T-cell (primary cell): ENCODE measurements at regions not wholly inside any gene's neighbourhood (a gene's known extent, or its start where the extent isn't known, plus 50 kb on each side); places are given as distances from the start of the nearest gene placed in this dataset.
"Not testable (repeated sequence)": the region's sequence is repeated elsewhere in the genome, so short reads cannot be mapped to it uniquely, and the experiment has no call there.

ENCODE experiments used
- ATAC-seq, 4 experiments: fragments of 200-7000 bp in 3 of 4; fragments of 150-1000 bp in 1 of 4; cut with Tn5 transposase; replicated peaks in 1 of 4; 1 replicate in 3 of 4; 2 replicates in 1 of 4; pipeline ENCODE4 v1.10.0; 2021; ENCODE audit warnings: moderate library complexity in 3 of 4, mild to moderate bottlenecking in 2 of 4, moderate number of reproducible peaks in 1 of 4
- CTCF ChIA-PET, 2 donors: fragments of 300-600 bp; sonication (Branson Sonifier 250); formaldehyde crosslinking; loops; one replicate each; lab custom pipeline; 2022; ENCODE audit warnings: antibody characterized with exemption in 2 of 2; lab: Charles Lee
- POLR2A ChIA-PET, 2 donors: fragments of 300-600 bp; sonication (Branson Sonifier 250); formaldehyde crosslinking; loops; one replicate each; lab custom pipeline; 2022; ENCODE audit warnings: antibody characterized with exemption in 2 of 2; lab: Charles Lee
- DNase-seq, 35 experiments: peaks; one replicate each; pipeline versions ENCODE4 v3.0.0 to v3.0.0-alpha.2; 2013 to 2023
- H3K27ac ChIP-seq: one replicate; pipeline ENCODE4 v1.5.1; 2013; ENCODE audit warnings: low read length
- H3K27me3 ChIP-seq, 2 experiments: replicated peaks in 1 of 2; 1 replicate in 1 of 2; 2 replicates in 1 of 2; pipeline versions ENCODE4 v1.6.1 to v1.7.0; 2013; ENCODE audit warnings: low read length in 1 of 2, mixed read lengths in 1 of 2; ENCODE audit not compliant: control insufficient read depth in 2 of 2, insufficient read depth in 2 of 2; ENCODE audit errors: extremely low read depth in 1 of 2
- H3K36me3 ChIP-seq, 2 donors: 1 replicate in 1 of 2; 2 replicates in 1 of 2; pipeline versions ENCODE4 v1.6.1 to v1.7.0; 2013; ENCODE audit warnings: low read length in 1 of 2; ENCODE audit not compliant: control insufficient read depth in 2 of 2, insufficient read depth in 1 of 2; ENCODE audit errors: extremely low read depth in 1 of 2
- H3K4me1 ChIP-seq, 2 experiments: 1 replicate in 1 of 2; 2 replicates in 1 of 2; pipeline versions ENCODE4 v1.6.1 to v1.7.0; 2013; ENCODE audit warnings: low read length in 2 of 2, mixed read lengths in 1 of 2; ENCODE audit not compliant: insufficient read depth in 2 of 2, control insufficient read depth in 1 of 2; ENCODE audit errors: extremely low read depth in 1 of 2
- H3K4me3 ChIP-seq, 2 donors: 1 replicate in 1 of 2; 2 replicates in 1 of 2; pipeline versions ENCODE4 v1.5.1 to v1.7.0; 2013; ENCODE audit warnings: mild to moderate bottlenecking in 2 of 2, low read length in 1 of 2, moderate library complexity in 1 of 2; ENCODE audit not compliant: control insufficient read depth in 1 of 2; ENCODE audit errors: extremely low read depth in 1 of 2
- H3K9me3 ChIP-seq: 2 replicates; pipeline ENCODE4 v1.7.0; 2013
- H3K27ac Mint-ChIP-seq, 2 donors: one replicate each; pipeline ENCODE4 v1.8.0; 2020 to 2021; ENCODE audit warnings: mild to moderate bottlenecking in 2 of 2, mixed read lengths in 2 of 2
- H3K27me3 Mint-ChIP-seq, 2 donors: one replicate each; pipeline ENCODE4 v1.8.0; 2021 to 2022; ENCODE audit warnings: mixed read lengths in 2 of 2
- H3K36me3 Mint-ChIP-seq: one replicate; pipeline ENCODE4 v1.8.0; 2021; ENCODE audit warnings: mixed read lengths
- H3K4me1 Mint-ChIP-seq, 3 donors: one replicate each; pipeline ENCODE4 v1.8.0; 2020 to 2022; ENCODE audit warnings: mixed read lengths in 3 of 3, mild to moderate bottlenecking in 1 of 3
- H3K4me3 Mint-ChIP-seq, 3 donors: one replicate each; pipeline ENCODE4 v1.8.0; 2020 to 2022; ENCODE audit warnings: mild to moderate bottlenecking in 3 of 3, mixed read lengths in 3 of 3, moderate library complexity in 3 of 3
- H3K9me3 Mint-ChIP-seq, 3 donors: one replicate each; pipeline ENCODE4 v1.8.0; 2020 to 2022; ENCODE audit warnings: mixed read lengths in 3 of 3
- WGBS: methylation state at CpG from one replicate; pipeline ENCODE4 v1.1.5; 2013; ENCODE audit warnings: missing lambda C conversion rate; ENCODE audit not compliant: insufficient coverage; 5-methylcytosine and 5-hydroxymethylcytosine counted together

- no peaks in the 10 kb centered on the region for H3K36me3 Mint-ChIP-seq
- H3K27me3 Mint-ChIP-seq = no peaks in the 10 kb centered on the region
- no peaks in the 10 kb centered on the region for H3K9me3 Mint-ChIP-seq
- peaks cover 48 to 51% (median 51%) of the 10 kb centered on the region in 3 donors for H3K4me1 Mint-ChIP-seq
- Histone ChIP-seq H3K4me1 (peaks cover 10 to 23% of the 10 kb centered on the region in 2 experiments), H3K27me3 (no peaks in the 10 kb centered on the region), H3K4me3 (no peak overlapping the region), H3K36me3 (no peaks in the 10 kb centered on the region), H3K27ac (no peak overlapping the region), H3K9me3 (no peaks in the 10 kb centered on the region)
- CTCF ChIA-PET = interaction anchor here in 1 of 2 donors (1.2 kb wide), 1 partner anchor 201 kb away, joined by 3 read pairs; no protein-coding TSS in a partner anchor
- peak; percentile 52 to 97 (median 66) for ATAC-seq
- no CpG with 5 or more reads among the region's 4 CpGs for WGBS
- H3K4me3 Mint-ChIP-seq = no peak overlapping the region
- POLR2A ChIA-PET = no interaction called here
- peak overlapping the region; percentile 63 to 64 for H3K27ac Mint-ChIP-seq
- DNase-seq = peak in 33 of 35 experiments; percentile 8 to 69 (median 37)
Observed at GRCh38 chr3:18556503-18557135, 131.5 kb upstream of the SATB1 start.

DNA sequence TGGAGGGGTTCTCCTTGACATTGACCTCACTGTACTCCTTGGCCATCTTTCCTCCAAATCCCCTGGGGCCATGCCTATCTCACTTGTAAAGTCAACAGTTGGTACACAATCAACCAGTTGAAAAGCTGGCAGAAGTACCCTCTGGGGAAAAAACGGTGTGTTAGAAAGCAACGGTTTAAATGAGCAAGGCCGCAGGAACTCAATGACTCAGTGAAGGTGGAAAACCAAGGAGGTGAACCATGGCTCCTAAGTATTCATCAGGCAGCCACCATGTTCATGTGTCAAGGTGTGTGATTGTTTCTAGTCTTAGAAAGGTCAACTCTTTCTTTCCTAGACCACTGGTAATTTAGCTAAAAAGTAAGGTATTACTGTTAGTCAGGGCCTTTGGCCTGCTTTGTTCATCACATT lies 130.9 kb upstream of the SATB1 start:
- Mint-ChIP-seq H3K27ac (peak overlapping the region in 1 of 2 donors; percentile 64), H3K9me3 (no peaks in the 10 kb centered on the region), H3K27me3 (no peaks in the 10 kb centered on the region), H3K36me3 (no peaks in the 10 kb centered on the region), H3K4me1 (peaks cover 45 to 50% (median 50%) of the 10 kb centered on the region in 3 donors), H3K4me3 (no peak overlapping the region)
- Histone ChIP-seq H3K36me3 (no peaks in the 10 kb centered on the region), H3K4me3 (no peak overlapping the region), H3K27ac (no peak overlapping the region), H3K27me3 (no peaks in the 10 kb centered on the region), H3K9me3 (no peaks in the 10 kb centered on the region), H3K4me1 (peaks cover 10 to 20% of the 10 kb centered on the region in 2 experiments)
- ATAC-seq (no peak), DNase-seq (no peak)
- WGBS = 40% methylated on average over 1 of the region's 3 CpGs
- CTCF ChIA-PET = interaction anchor here in 1 of 2 donors (1.2 kb wide), 1 partner anchor 202 kb away, joined by 3 read pairs; no protein-coding TSS in a partner anchor
- POLR2A ChIA-PET = interaction anchor here in 1 of 2 donors (0.5 kb wide), 1 partner anchor 51 kb away, joined by 3 read pairs; no protein-coding TSS in a partner anchor

DNA sequence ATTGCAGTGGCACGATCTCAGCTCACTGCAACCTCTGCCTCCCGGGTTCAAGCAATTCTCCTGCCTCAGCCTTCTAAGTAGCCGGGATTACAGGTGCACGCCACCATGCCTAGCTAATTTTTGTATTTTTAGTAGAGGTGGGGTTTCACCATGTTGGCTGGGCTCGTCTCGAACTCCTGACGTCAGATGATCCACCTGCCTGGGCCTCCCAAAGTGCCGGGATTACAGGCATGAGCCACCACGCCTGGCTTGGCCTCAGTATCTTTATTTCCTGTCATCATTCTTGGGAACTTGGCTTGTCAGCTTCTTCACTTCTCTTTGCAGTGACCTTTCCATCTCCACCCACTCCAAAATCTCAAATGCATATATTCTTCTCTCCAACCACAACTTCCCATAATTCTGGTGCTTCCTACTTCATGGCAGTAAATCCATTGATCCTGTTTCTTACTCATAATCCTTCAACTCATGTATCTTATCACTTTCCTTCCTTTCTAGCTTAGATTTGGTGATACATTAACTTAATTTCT lies 127.5 kb upstream of the SATB1 start:
- H3K36me3 Mint-ChIP-seq, H3K27me3 ChIP-seq, H3K27ac Mint-ChIP-seq, DNase-seq, H3K27ac ChIP-seq, H3K27me3 Mint-ChIP-seq, H3K4me3 Mint-ChIP-seq, POLR2A ChIA-PET, H3K36me3 ChIP-seq, H3K4me3 ChIP-seq, H3K9me3 Mint-ChIP-seq, H3K9me3 ChIP-seq, H3K4me1 ChIP-seq, ATAC-seq: not testable (repeated sequence)
- H3K4me1 Mint-ChIP-seq = peaks cover 16 to 20% (median 18%) of the 10 kb centered on the region in 3 donors
- 88% methylated on average over 5 of the region's 9 CpGs for WGBS
- CTCF ChIA-PET = interaction anchor here (0.6 to 0.9 kb wide), 2 partner anchors 18 to 205 kb away, joined by 4 to 6 read pairs; no protein-coding TSS in a partner anchor

DNA sequence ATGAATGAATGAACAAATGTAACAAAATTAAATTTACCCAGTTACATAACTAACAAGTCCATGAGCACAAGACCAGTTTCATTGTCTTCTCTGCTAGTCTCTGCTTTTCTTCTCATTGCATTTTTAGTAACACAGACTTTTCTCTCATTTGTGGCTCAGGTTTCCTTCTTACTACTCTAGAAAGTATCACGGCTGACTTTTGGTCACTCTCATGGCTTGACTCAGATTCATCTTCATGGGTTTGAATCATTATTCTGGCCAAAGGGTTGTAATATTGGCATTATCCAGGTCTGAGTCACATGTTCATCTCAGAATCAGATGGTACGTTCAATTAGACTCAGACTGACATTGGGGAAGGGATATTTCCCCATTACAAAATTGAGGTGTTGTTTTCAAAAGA lies 121.5 kb upstream of the SATB1 start:
- peaks cover 17% of the 10 kb centered on the region for H3K36me3 Mint-ChIP-seq
- no peak for ATAC-seq
- WGBS = no CpG with 5 or more reads among the region's 2 CpGs
- H3K9me3 Mint-ChIP-seq = peaks cover 2 to 11% (median 4%) of the 10 kb centered on the region in 3 donors
- Histone ChIP-seq H3K4me1 (no peaks in the 10 kb centered on the region), H3K27me3 (no peaks in the 10 kb centered on the region), H3K27ac (no peak overlapping the region), H3K4me3 (no peak overlapping the region), H3K36me3 (no peaks in the 10 kb centered on the region), H3K9me3 (no peaks in the 10 kb centered on the region)
- ChIA-PET POLR2A (no interaction called here), CTCF (interaction anchor here in 1 of 2 donors (0.6 kb wide), 1 partner anchor 327 kb away, joined by 5 read pairs; no protein-coding TSS in a partner anchor)
- H3K4me3 Mint-ChIP-seq = no peak overlapping the region
- no peak for DNase-seq
- H3K27me3 Mint-ChIP-seq = no peaks in the 10 kb centered on the region
- no peaks in the 10 kb centered on the region for H3K4me1 Mint-ChIP-seq
- H3K27ac Mint-ChIP-seq = no peak overlapping the region

DNA sequence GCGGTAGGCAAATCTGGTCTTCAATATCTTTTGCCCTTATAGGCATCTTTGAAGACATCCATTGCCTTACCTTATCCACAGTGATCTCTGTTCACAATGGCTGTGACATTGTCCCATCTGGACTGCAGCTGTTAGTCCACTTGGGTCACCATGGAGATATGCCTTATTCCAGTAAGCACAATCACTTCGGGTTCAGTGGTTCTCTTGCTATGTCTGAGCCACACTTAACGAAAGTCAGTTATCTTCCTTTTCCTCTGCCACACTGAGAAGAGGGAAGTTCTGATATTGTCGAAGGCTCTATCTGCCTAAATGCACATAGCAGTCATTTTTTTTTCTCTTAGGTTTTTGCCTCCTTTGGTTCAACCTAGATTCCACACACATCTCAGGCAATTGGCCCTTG lies 119.0 kb upstream of the SATB1 start:
- DNase-seq (no peak), ATAC-seq (no peak)
- ChIA-PET POLR2A (no interaction called here), CTCF (no interaction called here)
- WGBS = 100% methylated on average over 1 of the region's 4 CpGs
- peaks cover 17% of the 10 kb centered on the region for H3K36me3 Mint-ChIP-seq
- no peak overlapping the region for H3K27ac ChIP-seq
- H3K4me3 ChIP-seq = no peak overlapping the region
- H3K4me1 Mint-ChIP-seq = no peaks in the 10 kb centered on the region
- no peak overlapping the region for H3K4me3 Mint-ChIP-seq
- H3K27me3 Mint-ChIP-seq = no peaks in the 10 kb centered on the region
- peaks cover 2 to 11% (median 4%) of the 10 kb centered on the region in 3 donors for H3K9me3 Mint-ChIP-seq
- H3K27me3 ChIP-seq = no peaks in the 10 kb centered on the region
- no peak overlapping the region for H3K27ac Mint-ChIP-seq
- no peaks in the 10 kb centered on the region for H3K4me1 ChIP-seq
- H3K9me3 ChIP-seq = no peaks in the 10 kb centered on the region
- no peaks in the 10 kb centered on the region for H3K36me3 ChIP-seq

- H3K27me3 Mint-ChIP-seq = no peaks in the 10 kb centered on the region
- H3K27ac Mint-ChIP-seq = no peak overlapping the region
- Histone ChIP-seq H3K27me3 (no peaks in the 10 kb centered on the region), H3K4me3 (no peak overlapping the region), H3K27ac (no peak overlapping the region), H3K4me1 (no peaks in the 10 kb centered on the region), H3K9me3 (no peaks in the 10 kb centered on the region), H3K36me3 (no peaks in the 10 kb centered on the region)
- H3K4me3 Mint-ChIP-seq = no peak overlapping the region
- DNase-seq = no peak
- WGBS = 100% methylated on average over 3 of the region's 7 CpGs
- no peaks in the 10 kb centered on the region for H3K4me1 Mint-ChIP-seq
- POLR2A ChIA-PET = no interaction called here
- H3K9me3 Mint-ChIP-seq = peaks cover 0 to 4% (median 0%) of the 10 kb centered on the region in 3 donors
- H3K36me3 Mint-ChIP-seq = peaks cover 2% of the 10 kb centered on the region
- no peak for ATAC-seq
- CTCF ChIA-PET = no interaction called here
Observed at GRCh38 chr3:18538463-18539230, 113.5 kb upstream of the SATB1 start.
